PC-9 (cell line): ENCODE measurements at regions not wholly inside any gene's neighbourhood (a gene's known extent, or its start where the extent isn't known, plus 50 kb on each side); places are given as distances from the start of the nearest gene placed in this dataset.

Experiments used
- EZH2 ChIP-seq: fragments of 200-600 bp; sonication (generic); IDR thresholded peaks from 2 replicates; pipeline ENCODE4 v1.8.0; 2017; ENCODE audit warnings: antibody characterized with exemption, low read depth
- TF ChIP-seq, protein P1 (sequence below): fragments of 200-600 bp; sonication (generic); conservative IDR thresholded peaks from 2 replicates; pipeline ENCODE4 v1.6.1; 2017; ENCODE audit warnings: mixed run types, antibody characterized with exemption, mild to moderate bottlenecking, moderate library complexity

DNA sequence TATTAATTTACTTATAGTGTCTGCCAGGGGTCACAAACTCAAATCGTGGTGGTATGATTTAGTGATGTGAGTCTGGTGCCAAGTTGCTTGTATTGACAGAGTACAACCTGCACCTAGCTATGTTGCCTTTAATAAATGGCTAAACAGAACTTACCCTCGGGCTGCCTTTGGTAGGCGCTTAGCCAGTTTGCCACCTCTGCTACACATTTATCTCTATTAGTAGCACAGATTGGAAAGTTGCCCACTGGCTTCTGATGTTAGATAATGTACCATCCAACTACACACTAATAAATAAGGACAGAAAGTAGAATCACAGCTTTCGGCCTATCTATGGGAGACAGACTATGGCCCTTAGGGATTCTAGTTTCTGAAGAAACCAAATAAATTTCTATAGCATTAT lies 368.4 kb downstream of the MAN2A1 start:
- TF ChIP-seq, protein P1, sequence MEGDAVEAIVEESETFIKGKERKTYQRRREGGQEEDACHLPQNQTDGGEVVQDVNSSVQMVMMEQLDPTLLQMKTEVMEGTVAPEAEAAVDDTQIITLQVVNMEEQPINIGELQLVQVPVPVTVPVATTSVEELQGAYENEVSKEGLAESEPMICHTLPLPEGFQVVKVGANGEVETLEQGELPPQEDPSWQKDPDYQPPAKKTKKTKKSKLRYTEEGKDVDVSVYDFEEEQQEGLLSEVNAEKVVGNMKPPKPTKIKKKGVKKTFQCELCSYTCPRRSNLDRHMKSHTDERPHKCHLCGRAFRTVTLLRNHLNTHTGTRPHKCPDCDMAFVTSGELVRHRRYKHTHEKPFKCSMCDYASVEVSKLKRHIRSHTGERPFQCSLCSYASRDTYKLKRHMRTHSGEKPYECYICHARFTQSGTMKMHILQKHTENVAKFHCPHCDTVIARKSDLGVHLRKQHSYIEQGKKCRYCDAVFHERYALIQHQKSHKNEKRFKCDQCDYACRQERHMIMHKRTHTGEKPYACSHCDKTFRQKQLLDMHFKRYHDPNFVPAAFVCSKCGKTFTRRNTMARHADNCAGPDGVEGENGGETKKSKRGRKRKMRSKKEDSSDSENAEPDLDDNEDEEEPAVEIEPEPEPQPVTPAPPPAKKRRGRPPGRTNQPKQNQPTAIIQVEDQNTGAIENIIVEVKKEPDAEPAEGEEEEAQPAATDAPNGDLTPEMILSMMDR = no peak
- no peak for TF ChIP-seq EZH2
